ENCODE measurements at regions not wholly inside any gene's neighbourhood (a gene's known extent, or its start where the extent isn't known, plus 50 kb on each side); places are given as distances from the start of the nearest gene placed in this dataset.

GRCh38 chr17:77394540-77395295 is 253.9 kb downstream of the SEC14L1 start (continued):
- TF ChIP-seq KLF13 (CRISPR knock-in tag; IDR thresholded peaks at IDR 0.05) (no peak), ETV6 (CRISPR knock-in tag; conservative IDR thresholded peaks at IDR 0.05) (peak; percentile 71; the same call in 1 of the 2 replicates), HNRNPLL (IDR thresholded peaks at IDR 0.05; ENCODE audit: low read depth, low read length, poor library complexity, severe bottlenecking) (peak; percentile 46), IRF2 (CRISPR knock-in tag; IDR thresholded peaks at IDR 0.05) (peak; percentile 89), TARDBP (CRISPR knock-in tag; IDR thresholded peaks at IDR 0.05) (peak; percentile 88), ZNF724P (CRISPR knock-in tag; IDR thresholded peaks at IDR 0.05; ENCODE audit: borderline replicate concordance) (0 out of 2 replicates have a peak, but pooled peaks have one; percentile 49), ZNF772 (CRISPR knock-in tag; IDR thresholded peaks at IDR 0.05) (peak; percentile 93), TEAD3 (CRISPR knock-in tag; optimal IDR thresholded peaks at IDR 0.05; ENCODE audit: borderline replicate concordance) (peak; percentile 88), ZNF580 (CRISPR knock-in tag; IDR thresholded peaks at IDR 0.05; ENCODE audit: borderline replicate concordance, low read depth) (peak; percentile 87; the same call in 1 of the 2 replicates), ZFP91 (CRISPR knock-in tag; IDR thresholded peaks at IDR 0.05; ENCODE audit: borderline replicate concordance) (peak; percentile 41; the same call in 1 of the 2 replicates), FOXA1 (IDR thresholded peaks at IDR 0.05) (no peak), FOXA1 (CRISPR knock-in tag; IDR thresholded peaks at IDR 0.05) (peak; percentile 74), YEATS2 (CRISPR knock-in tag; IDR thresholded peaks at IDR 0.05; ENCODE audit: borderline replicate concordance) (0 out of 2 replicates have a peak, but pooled peaks have one; percentile 7), ZNF143 (CRISPR knock-in tag; IDR thresholded peaks at IDR 0.05) (0 out of 2 replicates have a peak, but pooled peaks have one; percentile 15), PHF5A (CRISPR knock-in tag; IDR thresholded peaks at IDR 0.05; ENCODE audit: low read depth, unreplicated experiment) (peak; percentile 36), ARID3A (IDR thresholded peaks at IDR 0.05; ENCODE audit: low read depth, low read length) (peak; percentile 70), KDM1A (CRISPR knock-in tag; IDR thresholded peaks at IDR 0.05) (no peak), ZNF556 (CRISPR knock-in tag; IDR thresholded peaks at IDR 0.05; ENCODE audit: borderline replicate concordance) (0 out of 2 replicates have a peak, but pooled peaks have one; percentile 29), ZMYM4 (CRISPR knock-in tag; IDR thresholded peaks at IDR 0.05) (peak; percentile 55; the same call in 1 of the 2 replicates), SMYD3 (CRISPR knock-in tag; IDR thresholded peaks at IDR 0.05) (0 out of 2 replicates have a peak, but pooled peaks have one; percentile 55), STAG1 (CRISPR knock-in tag; IDR thresholded peaks at IDR 0.05) (no peak; the same call in 1 of the 2 replicates), ZBED4 (CRISPR knock-in tag; IDR thresholded peaks at IDR 0.05; ENCODE audit: borderline replicate concordance) (peak; percentile 90), ATM (IDR thresholded peaks at IDR 0.05; ENCODE audit: borderline replicate concordance) (no peak), SAP130 (CRISPR knock-in tag; IDR thresholded peaks at IDR 0.05; ENCODE audit: low read depth) (peak; percentile 97)

All from HepG2 (cell line).